Midbrain (tissue), 1 donor: ENCODE measurements at regions not wholly inside any gene's neighbourhood (a gene's known extent, or its start where the extent isn't known, plus 50 kb on each side); places are given as distances from the start of the nearest gene placed in this dataset.

Experiments used
- DNase-seq: peaks from one replicate; lab custom pipeline; 2025; lab: John Stamatoyannopoulos, UW

DNA sequence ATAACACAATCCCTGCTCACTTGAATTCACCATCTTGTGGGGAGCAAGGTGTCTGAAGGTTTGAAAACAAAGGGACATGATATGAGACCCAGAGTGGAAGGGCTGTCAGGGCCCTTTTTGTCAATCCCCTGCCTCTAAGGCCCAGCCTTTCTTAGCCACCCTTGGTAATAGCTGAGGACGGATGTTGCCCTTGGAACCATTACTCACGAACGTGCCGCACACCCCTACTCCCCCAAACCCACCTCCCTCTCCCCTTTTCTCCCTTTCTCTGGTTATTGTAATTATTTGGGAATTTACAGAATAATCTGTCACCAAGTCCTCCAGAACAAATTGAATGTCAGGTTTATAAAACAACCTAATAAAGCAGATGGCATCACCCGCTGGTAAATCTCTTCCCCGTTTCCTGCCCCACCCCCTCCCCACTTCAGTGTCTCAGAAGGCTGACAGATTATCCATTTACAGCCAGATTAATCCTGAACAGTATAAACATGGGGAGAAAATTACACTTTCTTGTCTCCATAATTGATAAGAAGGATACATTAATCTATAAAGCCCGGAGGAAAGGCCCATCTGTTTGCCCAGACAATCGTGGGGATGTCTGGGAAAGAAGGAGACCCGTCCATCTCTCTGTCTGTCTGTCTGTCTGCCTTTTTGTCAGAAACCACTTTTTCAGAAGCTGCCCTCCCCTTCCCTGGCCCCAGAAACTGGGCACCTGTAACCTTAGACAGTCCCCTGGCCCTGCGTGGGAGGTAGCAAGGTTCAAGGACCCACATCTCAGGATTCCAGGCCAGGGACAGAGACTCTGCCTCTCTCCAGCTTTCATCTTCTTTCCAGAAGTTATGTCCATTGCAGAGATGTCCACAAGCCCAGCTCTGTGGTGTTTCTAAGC lies 60.6 kb upstream of the CD34 start:
- no peak for DNase-seq

- no peak for DNase-seq
These were observed 59.7 kb upstream of the CD34 start for GRCh38 chr1:207970329-207971233.

- no peak for DNase-seq
These were observed 58.6 kb upstream of the CD34 start for GRCh38 chr1:207969528-207969927.

DNA sequence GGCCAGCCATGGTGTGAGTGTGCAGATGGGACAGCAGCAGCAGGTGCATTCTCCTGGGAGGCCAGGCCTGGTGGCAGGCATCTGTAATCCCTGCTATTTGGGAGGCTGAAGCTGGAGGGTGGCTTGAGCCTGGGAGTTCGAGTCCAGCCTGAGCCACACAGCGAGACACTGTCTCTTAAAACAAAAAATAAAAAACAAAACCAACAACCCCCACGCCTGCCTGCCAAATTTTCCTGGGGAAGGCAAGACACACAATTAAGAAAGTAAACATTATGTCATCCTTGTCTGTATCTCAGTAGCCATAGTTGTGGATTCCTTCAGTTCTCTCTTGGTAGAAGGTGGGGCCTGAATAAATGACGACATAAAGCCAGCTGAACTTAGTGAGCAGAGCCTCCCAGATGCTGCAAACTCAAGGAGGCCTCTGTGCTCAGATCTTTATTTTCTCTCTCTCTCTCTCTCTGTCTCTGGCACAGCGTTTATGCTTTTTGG lies 57.6 kb upstream of the CD34 start:
- DNase-seq = no peak

DNA sequence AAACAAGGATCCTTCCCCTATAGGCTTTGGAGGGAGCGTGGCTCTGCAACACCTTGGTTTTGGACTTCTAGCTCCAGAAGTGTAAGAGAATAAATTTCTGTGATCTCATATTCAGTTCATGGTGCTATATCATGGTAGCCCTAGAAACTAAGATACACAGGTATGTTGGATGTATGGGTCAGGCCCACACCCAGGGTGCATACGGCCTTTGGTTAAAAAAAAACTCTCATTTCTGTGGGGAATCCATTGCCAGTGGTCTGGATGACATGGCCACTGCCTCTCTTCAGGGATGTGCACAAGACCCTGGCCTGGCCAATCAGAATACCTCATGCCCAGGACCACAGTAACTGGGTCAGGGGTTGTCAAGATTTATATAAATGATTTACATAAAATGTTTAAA lies 56.8 kb upstream of the CD34 start:
- DNase-seq = no peak

- DNase-seq = no peak
These were observed 55.6 kb upstream of the CD34 start for GRCh38 chr1:207966521-207966920.

DNA sequence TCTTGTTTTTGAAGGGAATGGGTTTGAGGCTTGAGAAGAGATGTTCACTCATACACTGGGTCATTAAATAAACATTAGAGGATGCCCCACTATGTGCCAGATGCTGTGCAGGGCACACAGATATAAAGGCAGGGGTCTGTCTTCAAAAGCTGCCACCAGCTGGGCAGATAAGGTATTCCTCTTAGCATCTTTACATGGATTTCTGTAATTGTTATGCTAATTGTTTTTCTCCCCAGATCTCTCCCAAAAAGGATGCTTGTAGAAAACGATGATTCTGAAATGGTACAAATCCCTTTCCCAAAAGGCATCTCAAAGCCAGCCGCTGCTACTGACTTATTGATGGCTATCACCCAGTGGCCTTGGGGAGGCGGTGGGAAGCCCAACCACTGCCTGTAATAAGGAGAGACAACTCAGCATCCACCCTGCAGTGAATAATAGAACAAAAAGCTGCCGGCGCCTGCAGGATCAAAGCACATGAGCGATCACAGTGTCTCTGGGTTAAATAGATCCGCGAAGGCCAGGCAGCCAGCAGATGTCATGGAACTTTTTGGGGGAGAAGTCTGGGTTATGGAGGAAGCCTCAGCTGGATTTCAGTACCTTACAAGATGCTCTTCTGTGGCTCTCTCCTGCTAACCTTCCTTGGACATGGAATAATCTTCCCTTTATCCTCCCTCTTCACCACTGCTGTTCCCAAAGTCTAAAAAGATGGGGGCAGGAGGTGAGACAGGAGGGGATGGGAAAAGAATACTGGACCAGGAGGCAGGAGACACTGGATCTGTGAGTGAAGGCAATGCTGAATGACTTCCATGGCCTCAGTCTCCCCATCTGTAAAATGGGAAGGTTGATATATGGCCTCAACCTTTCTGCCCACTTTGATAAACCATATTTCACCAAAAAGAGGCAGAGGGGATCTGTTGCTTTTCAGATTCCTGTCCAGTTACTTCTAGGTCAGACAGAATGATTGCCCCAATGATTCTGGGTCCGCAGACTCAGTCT lies 54.8 kb upstream of the CD34 start:
- DNase-seq = no peak

DNA sequence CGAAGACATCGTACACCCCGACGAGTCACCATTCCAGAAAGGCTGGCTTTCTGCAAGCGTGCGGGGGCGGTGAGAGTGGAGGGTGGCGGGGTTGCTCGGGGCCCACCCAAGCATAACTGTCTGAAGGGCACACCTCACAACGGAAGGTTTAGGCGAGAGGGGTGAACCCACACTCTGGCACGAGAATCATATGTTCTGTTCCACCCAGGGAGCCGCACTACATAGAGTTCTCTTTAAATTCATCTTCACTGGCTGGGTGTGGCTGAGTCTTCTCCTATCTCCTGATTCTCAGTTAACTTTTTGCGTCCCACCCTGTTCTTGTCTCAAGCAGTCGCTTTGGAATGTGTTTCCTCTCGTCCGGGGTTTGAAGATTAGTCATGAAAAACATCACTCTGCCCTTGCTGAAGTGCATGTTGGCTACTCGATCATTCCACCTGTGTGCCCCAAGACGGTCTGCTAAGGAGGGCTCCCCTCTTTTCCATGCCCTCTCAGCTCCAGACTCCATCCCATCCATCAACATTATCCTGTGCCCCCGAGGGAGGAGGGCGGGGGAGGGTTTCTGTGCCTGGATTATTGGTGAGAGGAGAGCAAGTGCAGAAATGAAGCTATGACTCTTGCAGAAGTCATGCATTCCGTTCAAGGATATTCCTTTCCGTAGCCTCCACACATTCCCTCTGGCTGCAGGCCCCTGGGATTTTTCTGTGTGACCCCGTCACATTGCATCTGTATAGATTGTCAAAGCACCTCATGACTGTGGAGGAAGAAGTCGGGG lies 53.5 kb upstream of the CD34 start:
- no peak for DNase-seq

DNA sequence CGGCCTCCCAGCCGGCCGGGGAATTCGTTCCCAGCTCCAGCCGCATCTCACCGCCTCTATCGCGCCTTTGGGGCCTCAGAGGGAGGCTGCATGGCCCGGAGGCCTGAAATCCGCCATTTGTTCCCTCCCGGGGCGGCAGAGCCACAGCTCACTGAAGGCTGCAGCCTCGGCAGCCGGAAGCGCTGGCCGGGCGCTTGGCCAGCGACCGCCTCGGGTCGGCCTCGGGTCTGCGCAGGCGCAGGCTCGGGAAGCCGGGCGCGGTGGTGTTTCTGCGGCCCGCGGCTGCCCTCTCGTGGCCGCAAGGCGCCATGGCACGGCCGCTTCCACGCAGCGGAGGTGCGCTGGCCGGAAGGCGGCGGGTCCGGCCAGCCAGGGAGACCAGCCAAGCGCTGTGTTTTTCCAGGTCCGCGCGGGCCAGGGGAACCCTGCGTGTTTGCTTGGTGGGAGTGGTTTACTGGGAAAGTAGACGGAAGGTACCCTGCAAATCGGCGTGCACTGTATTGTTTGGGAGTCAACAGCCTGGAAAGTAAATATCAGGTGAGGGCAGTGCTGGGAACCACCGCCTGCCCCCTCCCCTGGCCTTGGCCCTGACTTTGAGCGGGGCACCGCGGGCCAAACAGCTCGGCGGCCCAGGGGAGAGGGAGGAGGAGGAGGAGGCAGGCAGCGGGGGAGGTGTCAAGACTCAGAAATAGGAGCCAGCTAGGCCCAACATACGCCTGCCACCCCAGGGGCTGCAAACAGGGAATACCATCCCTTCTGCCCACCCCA lies 52.7 kb upstream of the CD34 start:
- peak; percentile 89 for DNase-seq

DNA sequence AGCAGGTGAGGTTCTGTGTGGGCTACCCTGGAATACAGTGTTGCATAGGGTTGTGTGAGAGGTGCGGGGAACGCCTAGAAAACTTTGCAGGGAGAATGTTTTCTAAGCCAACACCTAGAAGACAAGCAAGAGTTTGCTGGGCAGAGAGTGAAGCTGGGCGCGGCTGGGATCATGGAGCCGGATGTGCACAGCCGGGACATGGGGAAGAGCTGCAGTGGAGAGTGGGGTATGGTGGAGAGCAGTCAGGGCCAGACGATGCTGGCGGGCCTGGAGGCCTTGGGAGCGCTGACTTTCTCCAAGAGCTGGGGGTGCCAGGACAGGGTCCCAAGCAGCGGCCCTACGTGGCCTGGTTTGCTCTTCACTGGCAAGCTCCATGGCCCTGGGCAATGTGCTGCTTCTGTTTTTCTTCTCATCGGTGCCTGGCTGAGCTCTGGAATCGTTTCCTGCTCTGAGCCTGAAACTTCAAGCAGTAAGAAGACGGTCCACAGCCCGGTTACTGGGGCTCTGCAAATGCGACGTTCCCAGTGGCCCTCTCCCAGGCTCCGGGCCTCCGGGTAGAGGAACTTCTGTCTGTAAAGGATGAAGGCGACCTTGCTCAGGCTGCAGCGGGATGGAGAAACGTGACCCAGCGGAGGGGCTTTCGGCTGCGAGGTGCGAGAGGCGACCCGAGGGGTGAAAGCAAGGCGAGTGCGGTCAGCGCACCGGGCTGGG lies 51.9 kb upstream of the CD34 start:
- peak; percentile 53 for DNase-seq
